ENCODE measurements at regions not wholly inside any gene's neighbourhood (a gene's known extent, or its start where the extent isn't known, plus 50 kb on each side); places are given as distances from the start of the nearest gene placed in this dataset.

GRCh38 chr2:223519471-223519870 is 82.7 kb downstream of the SCG2 start (continued):
- TF ChIP-seq USF2 (IDR thresholded peaks at IDR 0.05; ENCODE audit: low read length) = no peak

Data from H1 (cell line).